ENCODE measurements at regions not wholly inside any gene's neighbourhood (a gene's known extent, or its start where the extent isn't known, plus 50 kb on each side); places are given as distances from the start of the nearest gene placed in this dataset.

- ChIA-PET CTCF (interaction anchor here (0.8 kb wide), 1 partner anchor 435 kb away, joined by 4 read pairs; no protein-coding TSS in a partner anchor), POLR2A (interaction anchor here (0.6 kb wide), 1 partner anchor 26 kb away, joined by 3 read pairs; no protein-coding TSS in a partner anchor)
- H3K9me3 Mint-ChIP-seq (ENCODE audit: unreplicated experiment), result no peaks in the 10 kb centered on the region
- H3K27ac Mint-ChIP-seq (ENCODE audit: low read depth, unreplicated experiment), result no peak overlapping the region
- TF ChIP-seq CTCF (IDR thresholded peaks at IDR 0.05; ENCODE audit: unreplicated experiment), result no peak
- no peaks in the 10 kb centered on the region for H3K27me3 Mint-ChIP-seq (ENCODE audit: insufficient read depth, unreplicated experiment)
- intact Hi-C loops (cut with micrococcal nuclease), result no loop called here
- no peak overlapping the region for H3K4me3 Mint-ChIP-seq (ENCODE audit: unreplicated experiment)
- DNase-seq (ENCODE audit: unreplicated experiment), result no peak
- H3K36me3 Mint-ChIP-seq (ENCODE audit: insufficient read depth, unreplicated experiment), result peaks cover 6% of the 10 kb centered on the region
- no TSS peak for BruUV-seq (replicated peaks)
- H3K4me1 Mint-ChIP-seq (ENCODE audit: insufficient read depth, unreplicated experiment), result no peaks in the 10 kb centered on the region
Measured at GRCh38 chr10:18976696-18977251, 71.8 kb upstream of the MALRD1 start.

DNA sequence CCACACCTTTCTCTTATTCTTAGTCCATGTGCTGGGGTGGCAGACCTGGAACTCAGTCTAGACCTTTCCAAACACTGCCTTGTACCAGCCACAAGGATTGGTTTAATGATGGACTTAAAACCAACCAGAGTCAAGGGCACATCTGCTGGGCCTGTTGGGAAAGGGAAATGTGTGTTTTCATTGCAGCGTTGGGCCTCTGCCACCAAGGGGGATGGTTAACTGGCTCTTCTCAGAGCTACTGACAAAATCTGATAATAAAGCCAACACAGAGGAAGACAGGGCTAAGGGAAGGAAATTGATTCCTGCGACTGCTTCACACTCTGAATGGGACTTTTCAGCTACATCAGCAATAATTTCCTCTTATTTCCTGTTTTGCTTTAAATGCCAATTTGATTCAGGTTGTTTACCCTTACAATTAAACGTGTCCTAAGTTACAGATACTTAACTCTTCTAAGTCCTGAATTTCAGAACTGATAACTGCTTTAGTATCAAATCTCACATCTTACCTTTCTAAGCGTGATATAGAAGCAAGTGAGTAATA lies 68.4 kb upstream of the MALRD1 start:
- CTCF ChIA-PET, result no interaction called here
- no TSS peak for BruUV-seq (replicated peaks)

DNA sequence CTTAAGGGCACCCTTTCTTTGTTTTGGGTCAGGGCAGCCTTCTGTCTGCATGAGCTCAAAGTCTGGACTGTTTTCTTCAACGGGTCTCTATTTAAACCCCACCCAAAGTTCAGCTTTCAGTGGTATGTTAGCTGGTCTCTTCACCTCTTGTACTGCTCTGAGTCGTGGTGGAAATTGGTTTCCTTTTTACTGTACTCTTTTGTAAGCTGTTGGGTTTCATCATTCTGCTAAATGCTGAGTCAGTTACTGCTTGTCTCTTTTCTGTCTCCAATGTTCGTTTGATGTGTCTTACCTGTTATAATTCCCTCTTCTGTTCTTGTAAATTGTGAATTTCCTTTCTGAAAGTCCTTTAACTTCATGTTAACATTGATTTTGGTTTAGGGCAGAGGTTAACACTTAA lies 64.1 kb upstream of the MALRD1 start:
- intact Hi-C loops (cut with micrococcal nuclease), result no loop called here
- H3K4me3 Mint-ChIP-seq (ENCODE audit: unreplicated experiment), result no peak overlapping the region
- H3K27me3 Mint-ChIP-seq (ENCODE audit: insufficient read depth, unreplicated experiment), result no peaks in the 10 kb centered on the region
- no peaks in the 10 kb centered on the region for H3K9me3 Mint-ChIP-seq (ENCODE audit: unreplicated experiment)
- CTCF ChIA-PET, result no interaction called here
- BruUV-seq (replicated peaks), result no TSS peak
- H3K36me3 Mint-ChIP-seq (ENCODE audit: insufficient read depth, unreplicated experiment), result peaks cover 3% of the 10 kb centered on the region
- POLR2A ChIA-PET, result no interaction called here
- no peak for TF ChIP-seq CTCF (IDR thresholded peaks at IDR 0.05; ENCODE audit: unreplicated experiment)
- H3K4me1 Mint-ChIP-seq (ENCODE audit: insufficient read depth, unreplicated experiment), result peaks cover 8% of the 10 kb centered on the region
- DNase-seq (ENCODE audit: unreplicated experiment), result peak; percentile 40
- H3K27ac Mint-ChIP-seq (ENCODE audit: low read depth, unreplicated experiment), result no peak overlapping the region

More for the DNA sequence above, 68.4 kb upstream of the MALRD1 start:
- H3K27me3 Mint-ChIP-seq (ENCODE audit: insufficient read depth, unreplicated experiment), result no peaks in the 10 kb centered on the region
- POLR2A ChIA-PET, result no interaction called here
- DNase-seq (ENCODE audit: unreplicated experiment), result no peak
- no peak for TF ChIP-seq CTCF (IDR thresholded peaks at IDR 0.05; ENCODE audit: unreplicated experiment)
- H3K36me3 Mint-ChIP-seq (ENCODE audit: insufficient read depth, unreplicated experiment), result peaks cover 6% of the 10 kb centered on the region
- H3K4me1 Mint-ChIP-seq (ENCODE audit: insufficient read depth, unreplicated experiment), result peaks cover 8% of the 10 kb centered on the region
- H3K4me3 Mint-ChIP-seq (ENCODE audit: unreplicated experiment), result no peak overlapping the region
- intact Hi-C loops (cut with micrococcal nuclease), result no loop called here
- no peak overlapping the region for H3K27ac Mint-ChIP-seq (ENCODE audit: low read depth, unreplicated experiment)
- H3K9me3 Mint-ChIP-seq (ENCODE audit: unreplicated experiment), result no peaks in the 10 kb centered on the region

DNA sequence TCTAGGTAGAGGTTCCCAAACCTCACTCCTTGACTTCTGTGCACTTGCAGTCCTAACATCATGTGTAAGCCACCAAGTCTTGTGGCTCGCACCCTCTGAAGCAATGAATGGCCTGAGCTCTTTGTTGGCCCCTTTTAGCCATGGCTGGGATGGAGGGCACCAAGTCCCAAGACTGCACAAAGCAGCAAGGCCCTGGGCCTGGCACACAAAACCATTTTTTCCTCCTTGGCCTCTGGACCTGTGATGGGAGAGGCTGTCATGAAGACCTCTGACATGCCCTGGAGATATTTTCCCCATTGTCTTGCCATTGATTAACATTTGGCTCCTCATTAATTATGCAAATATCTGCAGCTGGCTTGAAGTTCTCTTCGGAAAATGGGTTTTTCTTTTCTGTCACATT lies 60.3 kb upstream of the MALRD1 start:
- DNase-seq (ENCODE audit: unreplicated experiment), result no peak
- Mint-ChIP-seq H3K4me3 (ENCODE audit: unreplicated experiment) (no peak overlapping the region), H3K9me3 (ENCODE audit: unreplicated experiment) (no peaks in the 10 kb centered on the region), H3K4me1 (ENCODE audit: insufficient read depth, unreplicated experiment) (peaks cover 8% of the 10 kb centered on the region), H3K27me3 (ENCODE audit: insufficient read depth, unreplicated experiment) (no peaks in the 10 kb centered on the region), H3K27ac (ENCODE audit: low read depth, unreplicated experiment) (no peak overlapping the region), H3K36me3 (ENCODE audit: insufficient read depth, unreplicated experiment) (no peaks in the 10 kb centered on the region)
- CTCF ChIA-PET, result interaction anchor here (0.6 kb wide), 1 partner anchor 1722 kb away, joined by 3 read pairs; no protein-coding TSS in a partner anchor
- intact Hi-C loops (cut with micrococcal nuclease), result no loop called here
- POLR2A ChIA-PET, result no interaction called here
- BruUV-seq (replicated peaks), result no TSS peak
- TF ChIP-seq CTCF (IDR thresholded peaks at IDR 0.05; ENCODE audit: unreplicated experiment), result no peak

Measured in MCF 10A (cell line).